HFF-Myc (cell line): ENCODE measurements at regions not wholly inside any gene's neighbourhood (a gene's known extent, or its start where the extent isn't known, plus 50 kb on each side); places are given as distances from the start of the nearest gene placed in this dataset.

Experiments
- DNase-seq: peaks from one replicate; pipeline ENCODE4 v3.0.0-alpha.2; 2011; ENCODE audit warnings: low read depth; ENCODE audit errors: extremely low read depth
- H3K4me3 ChIP-seq: replicated peaks from 2 replicates; pipeline ENCODE4 v1.5.1; 2011; ENCODE audit warnings: low read depth, mild to moderate bottlenecking, control low read depth, low read length
- TF ChIP-seq, protein P1 (sequence below): IDR thresholded peaks from 2 replicates; pipeline ENCODE4 v1.5.1; 2012; ENCODE audit warnings: mild to moderate bottlenecking, low read depth, low read length, control low read depth; ENCODE audit errors: missing control alignments

DNA sequence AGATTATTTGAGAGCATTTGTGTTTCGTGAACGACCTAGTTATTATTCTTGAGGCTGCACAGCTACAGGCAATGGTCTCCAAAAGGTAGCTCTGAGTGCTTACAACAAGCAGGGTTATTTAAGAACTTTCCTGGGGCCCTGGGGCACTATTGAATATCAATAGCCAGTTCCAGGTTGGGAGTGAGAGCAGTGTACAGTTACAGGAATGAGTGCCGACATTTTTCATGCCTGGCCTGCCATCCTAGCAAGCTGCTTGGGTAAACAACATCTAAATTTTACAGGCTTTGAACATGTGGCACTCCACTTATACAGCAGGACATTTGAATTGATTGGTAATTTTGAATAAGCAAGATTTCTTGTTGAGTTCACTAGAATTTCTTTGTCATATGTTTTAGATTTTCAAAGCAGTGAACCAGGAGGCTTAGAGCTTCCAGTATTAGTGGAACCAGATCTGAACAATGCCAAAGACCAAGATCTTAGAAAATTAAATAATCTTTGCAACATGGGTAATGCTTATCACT lies 171.9 kb upstream of the GDNF start:
- H3K4me3 ChIP-seq, result no peak overlapping the region
- TF ChIP-seq, protein P1, sequence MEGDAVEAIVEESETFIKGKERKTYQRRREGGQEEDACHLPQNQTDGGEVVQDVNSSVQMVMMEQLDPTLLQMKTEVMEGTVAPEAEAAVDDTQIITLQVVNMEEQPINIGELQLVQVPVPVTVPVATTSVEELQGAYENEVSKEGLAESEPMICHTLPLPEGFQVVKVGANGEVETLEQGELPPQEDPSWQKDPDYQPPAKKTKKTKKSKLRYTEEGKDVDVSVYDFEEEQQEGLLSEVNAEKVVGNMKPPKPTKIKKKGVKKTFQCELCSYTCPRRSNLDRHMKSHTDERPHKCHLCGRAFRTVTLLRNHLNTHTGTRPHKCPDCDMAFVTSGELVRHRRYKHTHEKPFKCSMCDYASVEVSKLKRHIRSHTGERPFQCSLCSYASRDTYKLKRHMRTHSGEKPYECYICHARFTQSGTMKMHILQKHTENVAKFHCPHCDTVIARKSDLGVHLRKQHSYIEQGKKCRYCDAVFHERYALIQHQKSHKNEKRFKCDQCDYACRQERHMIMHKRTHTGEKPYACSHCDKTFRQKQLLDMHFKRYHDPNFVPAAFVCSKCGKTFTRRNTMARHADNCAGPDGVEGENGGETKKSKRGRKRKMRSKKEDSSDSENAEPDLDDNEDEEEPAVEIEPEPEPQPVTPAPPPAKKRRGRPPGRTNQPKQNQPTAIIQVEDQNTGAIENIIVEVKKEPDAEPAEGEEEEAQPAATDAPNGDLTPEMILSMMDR, result no peak

DNA sequence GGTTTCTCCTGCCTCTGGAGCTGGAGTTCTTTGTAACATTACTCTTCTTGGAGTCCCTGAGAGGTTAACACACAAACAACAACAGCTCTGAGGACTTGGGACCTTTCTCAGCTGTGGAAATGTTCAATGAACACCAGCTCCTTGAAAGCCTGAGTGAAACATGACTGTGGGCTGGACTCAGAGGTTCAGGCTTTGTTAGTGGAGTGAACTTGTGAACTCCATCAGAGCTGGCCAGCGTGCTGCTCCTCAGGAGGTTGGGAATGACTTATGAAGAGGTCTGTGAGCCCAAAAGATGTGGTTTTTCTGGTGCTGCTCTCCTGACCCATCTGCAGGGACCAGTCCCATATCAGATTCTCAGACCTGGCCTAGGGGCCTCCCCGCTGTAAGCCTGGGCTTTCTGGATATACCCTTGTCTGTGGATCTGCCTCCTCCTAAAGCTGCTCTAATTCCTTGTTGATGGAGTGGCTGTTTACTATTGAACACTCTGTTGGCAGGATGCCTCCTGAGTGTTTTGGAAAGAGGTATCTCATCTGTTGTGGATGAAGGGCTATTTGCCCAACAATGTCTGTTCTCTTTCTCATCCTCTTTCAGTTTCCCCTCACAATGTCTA lies 170.0 kb upstream of the GDNF start:
- TF ChIP-seq, protein P1, result no peak
- no peak for DNase-seq
- no peak overlapping the region for H3K4me3 ChIP-seq

More for the DNA sequence above, 171.9 kb upstream of the GDNF start:
- no peak for DNase-seq

DNA sequence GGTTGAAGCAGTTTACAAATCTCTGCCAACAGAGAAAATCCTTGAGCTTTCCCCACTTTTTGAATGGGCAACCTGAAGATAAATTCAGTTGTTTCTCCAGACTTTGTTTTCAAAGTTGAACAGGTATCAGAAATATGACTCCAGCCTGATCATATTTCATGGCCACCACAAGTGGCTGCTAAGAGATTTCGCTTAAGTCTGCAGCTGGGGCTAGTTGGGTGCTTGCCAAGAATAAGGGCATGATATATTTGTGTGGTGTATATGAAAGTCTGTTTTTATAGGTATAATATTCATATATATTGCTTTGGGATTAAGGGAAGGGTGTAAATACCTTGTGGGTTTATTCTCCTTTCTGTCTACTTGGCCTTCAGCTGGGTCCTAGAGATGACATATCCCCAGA lies 168.4 kb upstream of the GDNF start:
- TF ChIP-seq, protein P1, result no peak
- H3K4me3 ChIP-seq, result no peak overlapping the region
- DNase-seq, result peak; percentile 2

DNA sequence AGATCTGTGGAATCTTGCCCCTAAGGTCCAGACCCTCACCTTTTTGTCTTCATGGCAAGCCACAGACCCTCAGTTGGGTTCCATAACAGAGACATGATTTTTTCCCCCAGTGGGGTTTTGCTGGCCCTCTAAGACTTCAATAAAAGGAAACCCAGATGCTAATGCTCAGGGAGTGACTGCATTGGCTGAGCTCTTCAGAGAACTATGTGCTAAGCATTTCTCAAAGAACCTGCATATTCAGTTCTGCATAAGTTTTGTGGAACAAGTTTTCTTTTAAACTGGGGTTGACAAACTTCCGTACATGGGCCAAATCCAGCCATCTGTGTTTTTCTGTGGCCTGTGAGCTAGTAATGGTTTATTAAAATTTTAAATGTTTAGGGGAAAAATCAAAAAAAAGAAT lies 159.8 kb upstream of the GDNF start:
- no peak for DNase-seq
- H3K4me3 ChIP-seq, result no peak overlapping the region
- TF ChIP-seq, protein P1, result no peak

DNA sequence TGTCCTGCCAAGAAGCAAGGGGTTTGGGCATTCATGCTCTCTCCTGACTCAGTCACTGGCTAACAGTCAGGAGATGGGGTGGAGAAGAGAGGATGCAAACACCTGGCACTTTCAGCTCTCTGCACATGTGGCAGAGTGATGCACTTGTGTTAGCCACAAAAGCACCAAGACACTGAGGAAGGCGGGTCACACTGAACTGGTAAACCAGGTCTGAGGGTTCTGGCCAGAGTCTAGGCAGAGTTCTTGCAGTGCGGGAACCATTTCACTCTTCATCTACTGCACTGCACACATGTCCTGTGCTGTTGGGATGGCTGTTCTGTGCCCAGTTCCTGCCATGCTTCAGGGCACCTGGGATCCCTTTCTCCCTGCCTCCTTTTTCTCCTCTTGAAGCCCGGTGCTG lies 157.1 kb upstream of the GDNF start:
- no peak overlapping the region for H3K4me3 ChIP-seq
- TF ChIP-seq, protein P1, result no peak
- no peak for DNase-seq

DNA sequence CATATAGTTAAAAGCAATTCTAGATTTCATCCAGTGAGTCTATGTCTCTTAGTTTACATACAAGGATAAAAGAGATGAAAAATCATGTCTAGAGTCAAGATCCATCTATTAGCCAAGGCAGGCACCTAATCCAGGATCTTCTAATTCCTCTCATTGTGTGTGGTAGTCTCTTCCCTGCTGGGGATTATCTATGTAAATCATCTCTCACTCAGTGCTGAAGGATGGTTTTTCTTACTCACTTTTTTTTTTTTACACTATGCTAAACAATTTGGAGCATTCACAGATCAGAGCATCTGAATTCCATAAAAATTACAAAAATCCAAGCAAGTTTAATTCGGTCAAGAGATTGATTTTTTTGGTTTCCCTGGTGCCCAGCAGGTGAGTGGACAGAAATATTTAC lies 154.9 kb upstream of the GDNF start:
- TF ChIP-seq, protein P1, result no peak
- no peak for DNase-seq
- no peak overlapping the region for H3K4me3 ChIP-seq
